Natural killer cell (primary cell): ENCODE measurements at regions not wholly inside any gene's neighbourhood (a gene's known extent, or its start where the extent isn't known, plus 50 kb on each side); places are given as distances from the start of the nearest gene placed in this dataset.
"Not testable (repeated sequence)": the region's sequence is repeated elsewhere in the genome, so short reads cannot be mapped to it uniquely, and the experiment has no call there.

Experiments
- ATAC-seq, 3 donors: fragments of 150-1000 bp in 2 of 3; fragments of 200-7000 bp in 1 of 3; cut with Tn5 transposase; 1 replicate in 1 of 3; 2 replicates in 2 of 3; pipeline ENCODE4 v1.10.0; 2021; ENCODE audit warnings: mild to moderate bottlenecking in 2 of 3, moderate library complexity in 2 of 3
- DNase-seq, 2 donors: peaks; one replicate each; pipeline versions ENCODE4 v3.0.0 to v3.0.0-alpha.2; 2013 to 2021; ENCODE audit warnings: mixed read lengths in 1 of 2
- H3K27ac ChIP-seq: one replicate; pipeline ENCODE4 v1.5.1; 2013; ENCODE audit warnings: mild to moderate bottlenecking, low read length
- H3K27me3 ChIP-seq: one replicate; pipeline ENCODE4 v1.6.1; 2013; ENCODE audit warnings: low read length; ENCODE audit not compliant: control insufficient read depth, insufficient read depth
- H3K36me3 ChIP-seq: one replicate; pipeline ENCODE4 v1.6.1; 2013; ENCODE audit warnings: low read length; ENCODE audit not compliant: control insufficient read depth, insufficient read depth
- H3K4me1 ChIP-seq: one replicate; pipeline ENCODE4 v1.6.1; 2013; ENCODE audit warnings: low read length; ENCODE audit not compliant: control insufficient read depth, insufficient read depth
- H3K4me3 ChIP-seq: one replicate; pipeline ENCODE4 v1.5.1; 2013; ENCODE audit warnings: low read length
- H3K9me3 ChIP-seq: one replicate; pipeline ENCODE4 v1.6.1; 2013; ENCODE audit warnings: low read length; ENCODE audit not compliant: control insufficient read depth, insufficient read depth
- H3K27ac Mint-ChIP-seq, 2 donors: one replicate each; pipeline ENCODE4 v1.8.0; 2022; ENCODE audit warnings: mild to moderate bottlenecking in 2 of 2, mixed read lengths in 2 of 2, moderate library complexity in 1 of 2
- H3K27me3 Mint-ChIP-seq, 2 donors: one replicate each; pipeline ENCODE4 v1.8.0; 2022; ENCODE audit warnings: low read depth in 2 of 2, mixed read lengths in 2 of 2
- H3K36me3 Mint-ChIP-seq: one replicate; pipeline ENCODE4 v1.8.0; 2022; ENCODE audit warnings: mixed read lengths
- H3K4me1 Mint-ChIP-seq, 2 donors: one replicate each; pipeline ENCODE4 v1.8.0; 2022; ENCODE audit warnings: mixed read lengths in 2 of 2
- H3K4me3 Mint-ChIP-seq: one replicate; pipeline ENCODE4 v1.8.0; 2022; ENCODE audit warnings: mild to moderate bottlenecking, moderate library complexity, mixed read lengths
- H3K9me3 Mint-ChIP-seq, 2 donors: one replicate each; pipeline ENCODE4 v1.8.0; 2022; ENCODE audit warnings: mixed read lengths in 2 of 2
- WGBS: methylation state at CpG from one replicate; pipeline ENCODE4 v1.1.7; 2013; ENCODE audit warnings: missing lambda C conversion rate; ENCODE audit not compliant: insufficient coverage; 5-methylcytosine and 5-hydroxymethylcytosine counted together
- intact Hi-C: fragments of 100-400 bp; cut with micrococcal nuclease; formaldehyde crosslinking; loops from one replicate; pipeline ENCODE4 v1.14.2; 2022
- TF ChIP-seq, protein P1 (sequence below): fragments of 200-600 bp; IDR thresholded peaks from one replicate; pipeline ENCODE4 v1.8.0; 2022; ENCODE audit warnings: antibody characterized with exemption

DNA sequence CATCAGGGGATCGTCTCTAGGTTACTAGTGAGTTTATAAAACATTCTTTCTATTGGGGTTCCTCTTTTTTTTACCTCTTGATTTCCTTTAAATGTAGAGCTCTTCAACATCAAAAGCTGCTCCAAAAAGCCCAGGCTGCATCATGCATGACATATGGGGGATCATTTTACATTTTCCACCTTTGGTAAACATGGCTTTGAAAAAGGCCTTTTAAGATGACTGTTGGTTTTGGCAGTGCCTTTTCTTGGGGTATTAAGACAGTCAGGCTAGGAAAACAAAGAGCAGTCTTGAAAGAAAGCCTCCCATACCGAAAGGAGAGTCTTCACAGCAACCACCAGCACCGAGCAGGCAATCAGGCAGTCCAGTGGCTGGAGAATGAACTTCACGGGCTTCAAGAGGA, 73.2 kb downstream of the NPEPL1 start:
- Histone ChIP-seq H3K9me3 (no peaks in the 10 kb centered on the region), H3K27ac (no peak overlapping the region), H3K4me1 (no peaks in the 10 kb centered on the region), H3K4me3 (no peak overlapping the region), H3K27me3 (no peaks in the 10 kb centered on the region), H3K36me3 (no peaks in the 10 kb centered on the region)
- H3K9me3 Mint-ChIP-seq = no peaks in the 10 kb centered on the region
- TF ChIP-seq, protein P1, sequence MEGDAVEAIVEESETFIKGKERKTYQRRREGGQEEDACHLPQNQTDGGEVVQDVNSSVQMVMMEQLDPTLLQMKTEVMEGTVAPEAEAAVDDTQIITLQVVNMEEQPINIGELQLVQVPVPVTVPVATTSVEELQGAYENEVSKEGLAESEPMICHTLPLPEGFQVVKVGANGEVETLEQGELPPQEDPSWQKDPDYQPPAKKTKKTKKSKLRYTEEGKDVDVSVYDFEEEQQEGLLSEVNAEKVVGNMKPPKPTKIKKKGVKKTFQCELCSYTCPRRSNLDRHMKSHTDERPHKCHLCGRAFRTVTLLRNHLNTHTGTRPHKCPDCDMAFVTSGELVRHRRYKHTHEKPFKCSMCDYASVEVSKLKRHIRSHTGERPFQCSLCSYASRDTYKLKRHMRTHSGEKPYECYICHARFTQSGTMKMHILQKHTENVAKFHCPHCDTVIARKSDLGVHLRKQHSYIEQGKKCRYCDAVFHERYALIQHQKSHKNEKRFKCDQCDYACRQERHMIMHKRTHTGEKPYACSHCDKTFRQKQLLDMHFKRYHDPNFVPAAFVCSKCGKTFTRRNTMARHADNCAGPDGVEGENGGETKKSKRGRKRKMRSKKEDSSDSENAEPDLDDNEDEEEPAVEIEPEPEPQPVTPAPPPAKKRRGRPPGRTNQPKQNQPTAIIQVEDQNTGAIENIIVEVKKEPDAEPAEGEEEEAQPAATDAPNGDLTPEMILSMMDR = no peak
- no peak overlapping the region for H3K27ac Mint-ChIP-seq
- intact Hi-C loops = no loop called here
- no peak for ATAC-seq
- 74% methylated on average over 3 of the region's 4 CpGs for WGBS
- peaks cover 17 to 54% of the 10 kb centered on the region in 2 donors for H3K27me3 Mint-ChIP-seq
- H3K4me1 Mint-ChIP-seq = no peaks in the 10 kb centered on the region
- H3K4me3 Mint-ChIP-seq = no peak overlapping the region
- no peaks in the 10 kb centered on the region for H3K36me3 Mint-ChIP-seq
- DNase-seq = no peak

DNA sequence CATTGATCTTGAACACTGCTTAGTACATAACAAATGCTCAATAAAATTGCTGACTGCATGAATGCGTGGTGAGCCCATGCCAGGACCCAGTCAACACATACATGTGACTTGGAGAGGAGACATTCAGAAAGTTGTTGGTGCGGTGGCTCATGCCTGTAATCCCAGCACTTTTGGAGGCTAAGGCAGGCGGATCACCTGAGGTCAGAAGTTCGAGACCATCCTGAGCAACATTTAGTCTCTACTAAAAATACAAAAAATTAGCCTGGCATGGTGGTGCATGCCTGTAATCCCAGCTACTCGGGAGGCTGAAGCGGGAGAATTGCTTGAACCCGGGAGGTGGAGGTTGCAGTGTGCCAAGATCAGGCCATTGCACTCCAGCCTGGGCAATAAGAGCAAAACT, 75.2 kb downstream of the NPEPL1 start:
- H3K4me1 ChIP-seq, DNase-seq, ATAC-seq, H3K4me3 Mint-ChIP-seq, intact Hi-C loops, H3K36me3 ChIP-seq, H3K27me3 ChIP-seq, H3K36me3 Mint-ChIP-seq, H3K9me3 ChIP-seq, H3K27ac ChIP-seq, H3K27ac Mint-ChIP-seq, H3K9me3 Mint-ChIP-seq, H3K4me1 Mint-ChIP-seq, H3K4me3 ChIP-seq: not testable (repeated sequence)
- H3K27me3 Mint-ChIP-seq = peaks cover 23 to 41% of the 10 kb centered on the region in 2 donors
- 90% methylated on average over 7 of the region's 7 CpGs for WGBS
